ENCODE measurements at regions not wholly inside any gene's neighbourhood (a gene's known extent, or its start where the extent isn't known, plus 50 kb on each side); places are given as distances from the start of the nearest gene placed in this dataset.

- no peak for TF ChIP-seq ZNF449 (CRISPR knock-in tag; IDR thresholded peaks at IDR 0.05)
- TF ChIP-seq NFXL1 (CRISPR knock-in tag; IDR thresholded peaks at IDR 0.05) = no peak
- TF ChIP-seq ZZZ3 (IDR thresholded peaks at IDR 0.05) = no peak
Measured at GRCh38 chr4:149882251-149882650, 66.6 kb upstream of the IQCM start (continued).

GRCh38 chr4:149884046-149884445, 68.4 kb upstream of the IQCM start:
- H2AFZ ChIP-seq (ENCODE audit: low read depth, low read length) = no peak overlapping the region
- H3K27me3 ChIP-seq (ENCODE audit: control insufficient read depth in 2 of 2, insufficient read depth in 2 of 2, low read length in 2 of 2) = no peaks in the 10 kb centered on the region
- no peaks in the 10 kb centered on the region for H3K36me3 ChIP-seq (ENCODE audit: control insufficient read depth, insufficient read depth, low read length)
- H3K9me1 ChIP-seq (ENCODE audit: control insufficient read depth, insufficient read depth, low read length) = no peaks in the 10 kb centered on the region
- DNase-seq (ENCODE audit: extremely low read depth in 1 of 4, low spot score in 3 of 4) (no peak), ATAC-seq (no peak), FAIRE-seq (no peak)
- no peaks in the 10 kb centered on the region for H3K79me2 ChIP-seq (ENCODE audit: control insufficient read depth, insufficient read depth, low read length)
- H3K4me1 ChIP-seq (replicated peaks in 1 of 2; ENCODE audit: control insufficient read depth in 2 of 2, insufficient read depth in 2 of 2, low read length in 2 of 2) = no peaks in the 10 kb centered on the region
- H3K27ac ChIP-seq (ENCODE audit: extremely low read depth, low read depth, low read length) = no peak overlapping the region
- H3K4me2 ChIP-seq (ENCODE audit: insufficient read depth, low read length) = no peak overlapping the region
- in situ Hi-C loops (cut with MboI) = no loop called here
- 0% methylated on average over 6 of the region's 6 CpGs for WGBS (ENCODE audit: insufficient coverage, low coverage, missing lambda C conversion rate)
- no peak overlapping the region for H3K9ac ChIP-seq (ENCODE audit: insufficient read depth in 1 of 2, low read depth in 2 of 2, low read length in 2 of 2)
- ChIA-PET CTCF (ENCODE audit: low intra/inter-chr PET ratio) (no interaction called here), POLR2A (no interaction called here)
- no TSS peak for BruUV-seq (replicated peaks)
- H3K9me3 ChIP-seq (replicated peaks; ENCODE audit: control insufficient read depth, insufficient read depth, low read depth, low read length) = no peaks in the 10 kb centered on the region
- H3K4me3 ChIP-seq = no peak overlapping the region
- no peaks in the 10 kb centered on the region for H4K20me1 ChIP-seq (replicated peaks; ENCODE audit: control insufficient read depth, insufficient read depth, low read length)
- intact Hi-C loops (cut with micrococcal nuclease) = no loop called here
- no peak for TF ChIP-seq NFE2L1 (tag; IDR thresholded peaks at IDR 0.05; ENCODE audit: borderline replicate concordance, low read depth)
- TF ChIP-seq USF2 (CRISPR knock-in tag; IDR thresholded peaks at IDR 0.05) = no peak
- no peak for TF ChIP-seq JUN (IDR thresholded peaks at IDR 0.05; ENCODE audit: borderline replicate concordance, low read depth, low read length)
- no peak for TF ChIP-seq JUN (CRISPR knock-in tag; IDR thresholded peaks at IDR 0.05; ENCODE audit: borderline replicate concordance)
- no peak for TF ChIP-seq ZNF707 (CRISPR knock-in tag; conservative IDR thresholded peaks at IDR 0.05)
- no peak for TF ChIP-seq ZNF282 (CRISPR knock-in tag; IDR thresholded peaks at IDR 0.05)
- no peak for TF ChIP-seq ETV5 (CRISPR knock-in tag; IDR thresholded peaks at IDR 0.05; ENCODE audit: low read depth)
- no peak for TF ChIP-seq ZNF134 (CRISPR knock-in tag; conservative IDR thresholded peaks at IDR 0.05)
- TF ChIP-seq HLTF (IDR thresholded peaks at IDR 0.05) = no peak
- no peak for TF ChIP-seq NFXL1 (CRISPR knock-in tag; IDR thresholded peaks at IDR 0.05)
- no peak for TF ChIP-seq NONO (IDR thresholded peaks at IDR 0.05; ENCODE audit: low read depth in 2 of 2, low read length in 1 of 2)
- TF ChIP-seq TCFL5 (CRISPR knock-in tag; conservative IDR thresholded peaks at IDR 0.05) = no peak
- no peak for TF ChIP-seq ZBTB9 (CRISPR knock-in tag; IDR thresholded peaks at IDR 0.05)
- TF ChIP-seq MAFF (IDR thresholded peaks at IDR 0.05; ENCODE audit: low read length) = no peak
- TF ChIP-seq SRSF3 (IDR thresholded peaks at IDR 0.05; ENCODE audit: insufficient read depth, low read length) = no peak
- no peak for TF ChIP-seq CHD1 (IDR thresholded peaks at IDR 0.05; ENCODE audit: low read length)
- no peak for TF ChIP-seq THAP7 (CRISPR knock-in tag; IDR thresholded peaks at IDR 0.05)
- no peak for TF ChIP-seq ZNF77 (CRISPR knock-in tag; IDR thresholded peaks at IDR 0.05)
- no peak for TF ChIP-seq ZNF24 (IDR thresholded peaks at IDR 0.05)

All from K562 (cell line).